Endothelial cell (in vitro differentiated cells): ENCODE measurements at regions not wholly inside any gene's neighbourhood (a gene's known extent, or its start where the extent isn't known, plus 50 kb on each side); places are given as distances from the start of the nearest gene placed in this dataset.

Source experiments
- DNase-seq: peaks from one replicate; pipeline ENCODE4 v3.0.0; 2021; ENCODE audit warnings: low spot score
- H3K27ac Mint-ChIP-seq: one replicate; pipeline ENCODE4 v1.8.0; 2021; ENCODE audit warnings: mixed read lengths, inconsistent platforms; ENCODE audit not compliant: unreplicated experiment
- H3K27me3 Mint-ChIP-seq: one replicate; pipeline ENCODE4 v1.8.0; 2021; ENCODE audit warnings: mild to moderate bottlenecking, moderate library complexity, mixed read lengths, inconsistent platforms; ENCODE audit not compliant: unreplicated experiment
- H3K36me3 Mint-ChIP-seq: one replicate; pipeline ENCODE4 v1.8.0; 2021; ENCODE audit warnings: mild to moderate bottlenecking, low read depth, mixed read lengths, inconsistent platforms; ENCODE audit not compliant: unreplicated experiment
- H3K4me1 Mint-ChIP-seq: one replicate; pipeline ENCODE4 v1.8.0; 2021; ENCODE audit warnings: mild to moderate bottlenecking, mixed read lengths, inconsistent platforms; ENCODE audit not compliant: unreplicated experiment
- H3K4me3 Mint-ChIP-seq: one replicate; pipeline ENCODE4 v1.8.0; 2021; ENCODE audit warnings: mild to moderate bottlenecking, mixed read lengths, inconsistent platforms; ENCODE audit not compliant: unreplicated experiment
- H3K9me3 Mint-ChIP-seq: one replicate; pipeline ENCODE4 v1.8.0; 2021; ENCODE audit warnings: mixed read lengths, inconsistent platforms; ENCODE audit not compliant: unreplicated experiment
- TF ChIP-seq, protein P1 (sequence below): fragments of 200-600 bp; sonication (generic); IDR thresholded peaks from one replicate; pipeline ENCODE4 v1.5.0; 2021; ENCODE audit warnings: antibody characterized with exemption; ENCODE audit not compliant: unreplicated experiment

DNA sequence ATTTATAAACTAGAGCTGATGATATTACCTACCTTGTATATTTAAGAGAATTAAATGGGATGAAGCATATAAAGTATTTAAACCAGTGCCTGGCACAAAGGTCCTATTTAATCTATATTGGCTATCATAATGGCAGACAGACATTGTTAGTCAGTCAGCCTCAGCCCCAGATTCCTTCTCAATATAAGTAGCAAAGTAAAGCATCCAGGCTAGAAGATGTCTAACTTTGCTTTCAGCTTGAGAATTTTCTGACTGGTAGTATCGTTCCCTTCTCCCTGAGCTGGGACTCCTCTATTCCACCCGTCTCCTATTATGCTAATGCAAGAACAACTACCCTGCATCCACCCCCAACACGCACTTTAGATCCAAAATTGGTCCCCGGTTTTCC, 215.7 kb upstream of the SIX2 start:
- Mint-ChIP-seq H3K9me3 (no peaks in the 10 kb centered on the region), H3K4me1 (peaks cover 6% of the 10 kb centered on the region), H3K27ac (no peak overlapping the region), H3K36me3 (no peaks in the 10 kb centered on the region), H3K27me3 (peaks cover 2% of the 10 kb centered on the region), H3K4me3 (no peak overlapping the region)
- no peak for DNase-seq
- TF ChIP-seq, protein P1, sequence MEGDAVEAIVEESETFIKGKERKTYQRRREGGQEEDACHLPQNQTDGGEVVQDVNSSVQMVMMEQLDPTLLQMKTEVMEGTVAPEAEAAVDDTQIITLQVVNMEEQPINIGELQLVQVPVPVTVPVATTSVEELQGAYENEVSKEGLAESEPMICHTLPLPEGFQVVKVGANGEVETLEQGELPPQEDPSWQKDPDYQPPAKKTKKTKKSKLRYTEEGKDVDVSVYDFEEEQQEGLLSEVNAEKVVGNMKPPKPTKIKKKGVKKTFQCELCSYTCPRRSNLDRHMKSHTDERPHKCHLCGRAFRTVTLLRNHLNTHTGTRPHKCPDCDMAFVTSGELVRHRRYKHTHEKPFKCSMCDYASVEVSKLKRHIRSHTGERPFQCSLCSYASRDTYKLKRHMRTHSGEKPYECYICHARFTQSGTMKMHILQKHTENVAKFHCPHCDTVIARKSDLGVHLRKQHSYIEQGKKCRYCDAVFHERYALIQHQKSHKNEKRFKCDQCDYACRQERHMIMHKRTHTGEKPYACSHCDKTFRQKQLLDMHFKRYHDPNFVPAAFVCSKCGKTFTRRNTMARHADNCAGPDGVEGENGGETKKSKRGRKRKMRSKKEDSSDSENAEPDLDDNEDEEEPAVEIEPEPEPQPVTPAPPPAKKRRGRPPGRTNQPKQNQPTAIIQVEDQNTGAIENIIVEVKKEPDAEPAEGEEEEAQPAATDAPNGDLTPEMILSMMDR, result no peak

DNA sequence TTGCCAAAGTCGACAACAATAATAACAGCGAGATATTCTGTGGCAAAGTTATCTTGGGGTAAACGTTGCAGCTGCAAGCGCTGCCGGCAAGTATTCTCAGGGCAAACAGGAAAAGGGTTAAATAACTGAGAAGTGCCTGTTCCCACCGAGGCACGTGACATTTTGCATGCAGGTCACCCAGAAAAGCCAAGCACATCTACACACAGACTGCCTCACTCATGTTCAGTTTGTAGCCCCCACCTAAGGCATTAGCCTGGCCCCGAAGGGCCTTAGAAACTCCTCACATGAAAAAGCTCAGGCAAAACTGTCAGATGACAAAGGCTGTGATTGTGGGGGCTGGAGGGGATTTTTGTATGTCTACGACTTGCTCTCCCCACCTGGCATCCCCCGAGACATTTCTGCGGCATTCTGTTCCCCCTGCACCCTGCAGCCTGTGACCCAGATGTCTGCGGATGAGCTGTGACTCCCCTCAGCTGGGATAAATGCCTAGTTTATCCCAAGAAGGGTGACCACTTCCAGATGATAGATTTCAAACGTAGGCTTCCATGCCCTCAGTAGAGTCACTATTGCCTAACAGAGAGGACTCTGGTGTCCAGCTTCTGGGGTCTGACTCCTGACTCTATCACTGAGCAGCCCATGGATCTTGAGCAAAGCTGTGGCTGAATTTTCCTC, 215.2 kb upstream of the SIX2 start:
- H3K27ac Mint-ChIP-seq, result no peak overlapping the region
- TF ChIP-seq, protein P1, result no peak
- H3K4me3 Mint-ChIP-seq, result no peak overlapping the region
- H3K4me1 Mint-ChIP-seq, result peaks cover 6% of the 10 kb centered on the region
- no peaks in the 10 kb centered on the region for H3K9me3 Mint-ChIP-seq
- peaks cover 2% of the 10 kb centered on the region for H3K27me3 Mint-ChIP-seq
- no peak for DNase-seq
- H3K36me3 Mint-ChIP-seq, result no peaks in the 10 kb centered on the region

DNA sequence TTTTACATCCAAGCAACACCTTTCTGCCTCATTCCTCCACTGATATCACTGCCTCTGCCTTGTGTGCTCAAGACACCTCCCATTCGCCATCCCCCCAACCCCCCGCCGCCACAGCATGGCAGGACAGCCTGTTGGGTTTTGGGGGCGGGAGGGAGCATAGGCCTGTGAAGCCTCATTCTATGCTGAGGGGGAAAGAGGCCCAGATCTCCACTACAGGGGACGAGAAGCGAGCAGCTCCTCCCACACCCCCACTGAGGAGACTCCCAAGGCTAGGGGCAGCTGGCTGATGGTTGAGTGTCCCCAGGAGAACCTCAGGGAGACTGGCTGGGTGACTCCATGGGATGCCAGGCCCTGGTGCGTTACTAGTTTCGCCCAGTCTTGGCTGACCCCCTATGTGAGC, 214.3 kb upstream of the SIX2 start:
- H3K36me3 Mint-ChIP-seq, result no peaks in the 10 kb centered on the region
- TF ChIP-seq, protein P1, result no peak

DNA sequence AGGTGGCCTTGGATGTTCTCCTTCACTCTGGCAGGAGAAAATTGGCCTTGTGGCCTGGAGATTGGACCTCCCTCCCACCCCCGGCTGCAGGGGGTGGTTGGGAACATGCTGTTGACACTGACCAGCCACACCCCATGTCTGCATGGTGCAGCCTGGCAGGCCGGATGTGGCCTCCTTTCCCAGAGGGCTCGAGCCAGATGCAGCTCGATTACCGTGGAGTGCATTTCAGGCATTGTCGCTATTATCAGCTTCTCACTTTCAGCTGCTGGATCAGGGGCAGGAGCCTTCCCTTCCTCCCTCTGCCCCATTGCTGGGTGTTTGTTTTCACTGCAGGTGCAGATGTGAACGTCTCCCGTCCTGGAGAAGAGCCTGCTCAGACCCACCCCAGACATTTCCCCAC, 211.0 kb upstream of the SIX2 start:
- Mint-ChIP-seq H3K4me3 (no peak overlapping the region), H3K9me3 (no peaks in the 10 kb centered on the region), H3K27ac (no peak overlapping the region), H3K4me1 (no peaks in the 10 kb centered on the region), H3K36me3 (no peaks in the 10 kb centered on the region), H3K27me3 (peaks cover 2% of the 10 kb centered on the region)
- no peak for DNase-seq
- TF ChIP-seq, protein P1, result no peak

More for the DNA sequence above, 214.3 kb upstream of the SIX2 start:
- Mint-ChIP-seq H3K4me1 (peaks cover 2% of the 10 kb centered on the region), H3K9me3 (no peaks in the 10 kb centered on the region), H3K27ac (no peak overlapping the region), H3K4me3 (no peak overlapping the region), H3K27me3 (peaks cover 2% of the 10 kb centered on the region)
- DNase-seq, result no peak

- peaks cover 2% of the 10 kb centered on the region for H3K4me1 Mint-ChIP-seq
- TF ChIP-seq, protein P1, result no peak
- H3K27ac Mint-ChIP-seq, result no peak overlapping the region
Measured at GRCh38 chr2:45218931-45219339, 209.7 kb upstream of the SIX2 start.

More at GRCh38 chr2:45218931-45219339, 209.7 kb upstream of the SIX2 start:
- no peak for DNase-seq
- Mint-ChIP-seq H3K36me3 (no peaks in the 10 kb centered on the region), H3K4me3 (no peak overlapping the region), H3K9me3 (no peaks in the 10 kb centered on the region), H3K27me3 (peaks cover 2% of the 10 kb centered on the region)
